Mesenchymal stem cell (in vitro differentiated cells and primary cell): ENCODE measurements at regions not wholly inside any gene's neighbourhood (a gene's known extent, or its start where the extent isn't known, plus 50 kb on each side); places are given as distances from the start of the nearest gene placed in this dataset.

ENCODE experiments used
- DNase-seq: peaks from one replicate; pipeline ENCODE4 v3.0.0-alpha.2; 2013
- H2AFZ ChIP-seq: one replicate; pipeline ENCODE4 v1.6.1; 2013; ENCODE audit warnings: low read depth, mild to moderate bottlenecking, control low read depth, inconsistent platforms, low read length, moderate library complexity
- H2AK5ac ChIP-seq: 2 replicates; pipeline ENCODE4 v1.6.1; 2013; ENCODE audit warnings: low read length, moderate library complexity, mild to moderate bottlenecking, inconsistent platforms; ENCODE audit not compliant: severe bottlenecking
- H2BK120ac ChIP-seq: one replicate; pipeline ENCODE4 v1.6.1; 2013; ENCODE audit warnings: low read depth, mild to moderate bottlenecking, inconsistent platforms, low read length, moderate library complexity
- H2BK12ac ChIP-seq, 2 experiments: one replicate each; pipeline ENCODE4 v1.6.1; 2013; ENCODE audit warnings: inconsistent platforms in 2 of 2, low read length in 2 of 2, mild to moderate bottlenecking in 2 of 2, moderate library complexity in 2 of 2, control low read depth in 1 of 2
- H2BK15ac ChIP-seq: one replicate; pipeline ENCODE4 v1.6.1; 2013; ENCODE audit warnings: mild to moderate bottlenecking, low read depth, inconsistent platforms; ENCODE audit not compliant: poor library complexity, severe bottlenecking
- H2BK5ac ChIP-seq: 2 replicates; pipeline ENCODE4 v1.6.1; 2013; ENCODE audit warnings: low read depth, mild to moderate bottlenecking, low read length, control low read depth, inconsistent platforms; ENCODE audit not compliant: poor library complexity, severe bottlenecking
- H3K14ac ChIP-seq, 2 experiments: one replicate each; pipeline ENCODE4 v1.6.1; 2013; ENCODE audit warnings: inconsistent platforms in 2 of 2, low read length in 2 of 2, control low read depth in 1 of 2, mild to moderate bottlenecking in 1 of 2, moderate library complexity in 1 of 2
- H3K18ac ChIP-seq, 2 experiments: one replicate each; pipeline ENCODE4 v1.6.1; 2013; ENCODE audit warnings: inconsistent platforms in 2 of 2, low read length in 2 of 2, control low read depth in 1 of 2, low read depth in 1 of 2, mild to moderate bottlenecking in 1 of 2
- H3K23ac ChIP-seq, 2 experiments: one replicate each; pipeline ENCODE4 v1.6.1; 2013; ENCODE audit warnings: inconsistent platforms in 2 of 2, low read length in 2 of 2, mild to moderate bottlenecking in 2 of 2, moderate library complexity in 2 of 2, control low read depth in 1 of 2
- H3K27ac ChIP-seq: 2 replicates; pipeline ENCODE4 v1.5.1; 2013; ENCODE audit warnings: mild to moderate bottlenecking, moderate library complexity, low read length, control low read depth, inconsistent platforms; ENCODE audit not compliant: poor library complexity, severe bottlenecking
- H3K27me3 ChIP-seq, 2 experiments: 2 replicates each; pipeline versions ENCODE4 v1.6.1 to v1.7.0; 2013; ENCODE audit warnings: low read length in 2 of 2, mild to moderate bottlenecking in 2 of 2, moderate library complexity in 2 of 2, control low read depth in 1 of 2, inconsistent platforms in 1 of 2; ENCODE audit not compliant: control insufficient read depth in 1 of 2, insufficient read depth in 1 of 2
- H3K36me3 ChIP-seq, 2 experiments: 2 replicates each; pipeline versions ENCODE4 v1.6.1 to v1.7.0; 2013; ENCODE audit warnings: low read length in 2 of 2, control low read depth in 1 of 2, inconsistent platforms in 1 of 2, low read depth in 1 of 2, mild to moderate bottlenecking in 1 of 2; ENCODE audit not compliant: insufficient read depth in 2 of 2, control insufficient read depth in 1 of 2
- H3K4ac ChIP-seq, 2 experiments: one replicate each; pipeline ENCODE4 v1.6.1; 2013; ENCODE audit warnings: inconsistent platforms in 2 of 2, low read length in 2 of 2, mild to moderate bottlenecking in 2 of 2, moderate library complexity in 2 of 2, control low read depth in 1 of 2, low read depth in 1 of 2
- H3K4me1 ChIP-seq: 2 replicates; pipeline ENCODE4 v1.6.1; 2013; ENCODE audit warnings: low read depth, low read length, control low read depth; ENCODE audit not compliant: control insufficient read depth, insufficient read depth
- H3K4me2 ChIP-seq: 2 replicates; pipeline ENCODE4 v1.6.1; 2013; ENCODE audit warnings: low read length, mild to moderate bottlenecking, inconsistent platforms; ENCODE audit not compliant: poor library complexity, severe bottlenecking
- H3K4me3 ChIP-seq, 2 experiments: 2 replicates each; pipeline versions ENCODE4 v1.5.1 to v1.7.0; 2013; ENCODE audit warnings: low read length in 2 of 2, mild to moderate bottlenecking in 2 of 2, control low read depth in 1 of 2, low read depth in 1 of 2; ENCODE audit not compliant: insufficient read depth in 1 of 2
- H3K79me1 ChIP-seq: replicated peaks from 2 replicates; pipeline ENCODE4 v1.6.1; 2013; ENCODE audit warnings: mild to moderate bottlenecking, control low read depth, low read length, inconsistent platforms; ENCODE audit not compliant: poor library complexity, severe bottlenecking
- H3K9ac ChIP-seq: 2 replicates; pipeline ENCODE4 v1.7.0; 2013; ENCODE audit warnings: mild to moderate bottlenecking, low read length, moderate library complexity
- H3K9me3 ChIP-seq: 2 replicates; pipeline ENCODE4 v1.7.0; 2013; ENCODE audit warnings: mild to moderate bottlenecking, low read length; ENCODE audit not compliant: control insufficient read depth
- H4K8ac ChIP-seq: one replicate; pipeline ENCODE4 v1.6.1; 2013; ENCODE audit warnings: inconsistent platforms, mild to moderate bottlenecking, low read length, moderate library complexity
- H4K91ac ChIP-seq: one replicate; pipeline ENCODE4 v1.6.1; 2013; ENCODE audit warnings: mild to moderate bottlenecking, low read length, inconsistent platforms
- WGBS: methylation state at CpG from one replicate; pipeline ENCODE4 v1.1.7; 2013; ENCODE audit warnings: mixed read lengths; 5-methylcytosine and 5-hydroxymethylcytosine counted together

DNA sequence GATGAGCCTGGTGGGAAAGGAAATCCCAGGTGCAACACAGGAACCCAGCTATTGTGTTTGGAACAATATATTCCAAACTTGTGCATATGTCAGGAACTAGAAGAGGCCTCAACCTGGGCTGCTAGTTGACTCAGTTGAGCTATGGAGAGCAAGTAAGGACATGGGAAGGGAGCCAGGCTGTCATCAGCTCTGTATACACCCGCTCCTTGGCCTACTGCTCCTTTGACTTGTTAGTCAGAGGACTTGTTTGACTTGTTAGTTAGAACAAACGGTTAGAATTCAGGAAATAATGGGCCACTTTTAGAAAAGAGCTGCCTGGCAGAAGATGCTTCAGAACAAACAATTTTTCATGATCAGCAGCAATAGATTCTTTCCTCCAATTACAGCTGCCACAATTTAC, 76.4 kb downstream of the CBLL2 start:
- DNase-seq = no peak
- no peak overlapping the region for H3K4me3 ChIP-seq
- no peak overlapping the region for H3K4ac ChIP-seq
- H4K91ac ChIP-seq = no peak overlapping the region
- H4K8ac ChIP-seq = no peak overlapping the region
- H3K27me3 ChIP-seq = no peaks in the 10 kb centered on the region
- H2AFZ ChIP-seq = no peak overlapping the region
- H2AK5ac ChIP-seq = no peak overlapping the region
- H3K18ac ChIP-seq = no peak overlapping the region
- no peak overlapping the region for H3K4me2 ChIP-seq
- no peak overlapping the region for H2BK120ac ChIP-seq
- H3K27ac ChIP-seq = no peak overlapping the region
- H3K9me3 ChIP-seq = no peaks in the 10 kb centered on the region
- no CpG with 5 or more reads among the region's 2 CpGs for WGBS
- H3K14ac ChIP-seq = no peak overlapping the region
- H3K23ac ChIP-seq = no peak overlapping the region
- H2BK5ac ChIP-seq = no peak overlapping the region
- H2BK12ac ChIP-seq = no peak overlapping the region
- H3K4me1 ChIP-seq = no peaks in the 10 kb centered on the region
- no peak overlapping the region for H2BK15ac ChIP-seq
- H3K36me3 ChIP-seq = no peaks in the 10 kb centered on the region
- H3K79me1 ChIP-seq = no peaks in the 10 kb centered on the region
- no peak overlapping the region for H3K9ac ChIP-seq

DNA sequence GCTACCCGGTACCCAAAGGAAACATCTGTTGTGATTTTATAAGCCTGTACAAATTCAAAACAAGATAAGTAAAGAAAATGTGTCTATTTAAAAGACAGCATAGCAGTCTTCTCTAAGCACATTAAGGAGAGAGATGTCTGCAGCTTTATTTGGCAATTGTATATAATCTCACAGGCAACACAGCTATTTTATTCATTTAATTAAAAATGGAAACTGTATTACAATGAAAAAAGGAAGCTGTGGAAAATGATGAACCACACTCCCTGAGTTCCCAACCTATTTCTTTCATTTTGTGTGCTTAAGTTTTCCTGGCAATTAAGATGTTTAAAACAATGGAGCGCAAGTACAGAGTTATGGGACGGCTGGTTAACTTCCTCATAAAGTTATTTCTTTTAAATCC, 78.4 kb downstream of the CBLL2 start:
- no peak overlapping the region for H4K91ac ChIP-seq

DNA sequence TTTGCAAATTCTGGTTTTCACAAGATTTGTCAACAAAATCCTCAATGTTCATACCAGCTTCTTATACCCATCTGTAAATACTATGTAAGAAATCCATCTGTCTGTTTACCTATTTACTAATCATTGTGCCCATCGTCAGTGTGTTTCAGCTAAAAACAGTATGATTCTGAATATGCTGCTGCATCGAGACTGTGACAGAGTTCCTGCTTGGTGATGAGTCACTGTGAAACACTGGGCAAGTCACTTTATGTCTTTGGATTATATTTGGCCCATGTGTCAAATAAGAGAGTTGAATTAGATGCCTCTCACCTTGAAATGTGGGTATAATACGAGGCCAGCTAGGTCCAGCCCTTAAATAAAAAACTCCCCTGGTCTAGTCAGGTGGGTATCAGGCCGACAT, 79.3 kb downstream of the CBLL2 start:
- no peaks in the 10 kb centered on the region for H3K27me3 ChIP-seq
- no peak overlapping the region for H4K91ac ChIP-seq
- H2AFZ ChIP-seq = no peak overlapping the region
- H3K4ac ChIP-seq = no peak overlapping the region
- no peak overlapping the region for H2BK120ac ChIP-seq
- WGBS = 76% methylated on average over 3 of the region's 4 CpGs
- H2BK15ac ChIP-seq = no peak overlapping the region
- no peak overlapping the region for H3K23ac ChIP-seq
- H3K9me3 ChIP-seq = no peaks in the 10 kb centered on the region
- no peaks in the 10 kb centered on the region for H3K79me1 ChIP-seq
- no peak overlapping the region for H3K14ac ChIP-seq
- no peak for DNase-seq
- H3K4me2 ChIP-seq = no peak overlapping the region
- H3K9ac ChIP-seq = no peak overlapping the region
- H4K8ac ChIP-seq = no peak overlapping the region
- H3K4me3 ChIP-seq = no peak overlapping the region
- no peaks in the 10 kb centered on the region for H3K36me3 ChIP-seq
- H3K27ac ChIP-seq = no peak overlapping the region
- no peak overlapping the region for H2AK5ac ChIP-seq
- no peaks in the 10 kb centered on the region for H3K4me1 ChIP-seq
- no peak overlapping the region for H2BK5ac ChIP-seq
- H3K18ac ChIP-seq = no peak overlapping the region
- H2BK12ac ChIP-seq = no peak overlapping the region

More for the DNA sequence above, 78.4 kb downstream of the CBLL2 start:
- no peak overlapping the region for H3K14ac ChIP-seq
- no peak overlapping the region for H3K23ac ChIP-seq
- H3K4me3 ChIP-seq = no peak overlapping the region
- no peak overlapping the region for H3K18ac ChIP-seq
- no peak overlapping the region for H2AK5ac ChIP-seq
- no peaks in the 10 kb centered on the region for H3K9me3 ChIP-seq
- no peak overlapping the region for H3K4me2 ChIP-seq
- no peak overlapping the region for H4K8ac ChIP-seq
- DNase-seq = no peak
- no peak overlapping the region for H2BK5ac ChIP-seq
- H3K27ac ChIP-seq = no peak overlapping the region
- no peak overlapping the region for H3K9ac ChIP-seq
- no peaks in the 10 kb centered on the region for H3K4me1 ChIP-seq
- no peak overlapping the region for H2BK120ac ChIP-seq
- H2BK15ac ChIP-seq = no peak overlapping the region
- 100% methylated on average over 2 of the region's 3 CpGs for WGBS
- no peaks in the 10 kb centered on the region for H3K79me1 ChIP-seq
- H3K4ac ChIP-seq = no peak overlapping the region
- no peak overlapping the region for H2AFZ ChIP-seq
- H3K36me3 ChIP-seq = no peaks in the 10 kb centered on the region
- no peak overlapping the region for H2BK12ac ChIP-seq
- H3K27me3 ChIP-seq = no peaks in the 10 kb centered on the region

DNA sequence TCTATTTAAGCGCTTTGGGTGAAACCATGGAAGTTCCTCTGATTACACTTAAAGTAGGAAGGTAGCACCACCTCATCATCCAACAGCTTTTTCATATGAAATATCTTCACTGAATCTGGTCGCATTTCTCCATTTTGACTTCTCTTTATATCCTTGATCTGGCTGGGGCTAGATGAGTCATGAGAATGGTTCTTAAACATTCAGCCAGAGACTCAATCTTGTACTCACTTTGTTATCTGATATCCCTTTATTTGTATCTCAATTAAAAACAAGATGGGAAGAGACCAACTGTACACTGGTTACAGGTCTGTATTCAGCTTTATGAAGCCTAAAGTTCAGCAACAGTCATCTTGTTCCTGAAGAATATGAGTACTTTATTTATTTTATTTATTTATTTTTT, 84.9 kb downstream of the CBLL2 start:
- 100% methylated on average over 1 of the region's 2 CpGs for WGBS
- Histone ChIP-seq H3K9me3 (no peaks in the 10 kb centered on the region), H3K14ac (no peak overlapping the region), H2BK12ac (no peak overlapping the region), H3K4me2 (no peak overlapping the region), H3K27ac (no peak overlapping the region), H2BK5ac (no peak overlapping the region), H3K4ac (no peak overlapping the region), H3K23ac (no peak overlapping the region), H3K27me3 (no peaks in the 10 kb centered on the region), H2BK120ac (no peak overlapping the region), H2AFZ (no peak overlapping the region), H3K9ac (no peak overlapping the region), H3K18ac (no peak overlapping the region), H3K4me1 (no peaks in the 10 kb centered on the region), H3K4me3 (no peak overlapping the region), H2BK15ac (no peak overlapping the region), H3K36me3 (no peaks in the 10 kb centered on the region), H2AK5ac (no peak overlapping the region), H4K8ac (no peak overlapping the region), H3K79me1 (no peaks in the 10 kb centered on the region), H4K91ac (no peak overlapping the region)
- no peak for DNase-seq
